ENCODE measurements at regions not wholly inside any gene's neighbourhood (a gene's known extent, or its start where the extent isn't known, plus 50 kb on each side); places are given as distances from the start of the nearest gene placed in this dataset.

DNA sequence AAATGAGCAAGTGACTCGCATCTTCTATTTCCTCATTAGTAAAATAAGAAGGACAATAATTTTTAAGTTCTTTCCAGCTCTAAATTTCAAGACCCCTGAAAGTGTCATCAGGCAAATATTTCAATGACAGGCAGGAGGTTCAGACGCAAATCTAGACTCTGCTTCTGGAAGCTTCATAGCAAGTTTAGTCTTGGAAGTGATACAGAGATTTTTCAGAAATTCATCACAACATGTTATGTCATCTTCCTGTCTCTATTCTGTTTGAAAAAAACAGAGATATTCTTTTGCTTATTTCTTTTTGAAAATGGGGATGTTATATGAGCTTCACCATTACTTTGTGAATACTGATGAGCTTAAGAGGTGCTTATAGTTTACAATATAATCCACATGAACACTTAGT is 74.0 kb downstream of the C3orf85 start:
- Histone ChIP-seq H3K27me3 (replicated peaks in 2 of 5; ENCODE audit: control insufficient read depth in 4 of 5, insufficient read depth in 5 of 5, low read length in 4 of 5) (no peaks in the 10 kb centered on the region), H3K27ac (ENCODE audit: insufficient read depth in 1 of 2, low read depth in 1 of 2, low read length in 2 of 2, poor library complexity in 1 of 2, severe bottlenecking in 2 of 2) (no peak overlapping the region), H3K4me3 (ENCODE audit: control insufficient read depth in 1 of 7, extremely low read depth in 1 of 7, insufficient read depth in 4 of 7, low read depth in 2 of 7, low read length in 6 of 7) (no peak overlapping the region), H3K36me3 (ENCODE audit: control insufficient read depth in 4 of 4, insufficient read depth in 4 of 4, low read length in 3 of 4) (no peaks in the 10 kb centered on the region), H3K4me1 (ENCODE audit: control extremely low read depth in 1 of 4, control insufficient read depth in 4 of 4, insufficient read depth in 4 of 4, low read length in 3 of 4) (no peaks in the 10 kb centered on the region), H3K9me3 (ENCODE audit: control extremely low read depth in 1 of 5, control insufficient read depth in 4 of 5, insufficient read depth in 2 of 5, low read depth in 1 of 5, low read length in 4 of 5) (no peaks in the 10 kb centered on the region)
- ChIA-PET CTCF (no interaction called here), POLR2A (no interaction called here)
- no CpG with 5 or more reads among the region's 2 CpGs for WGBS (ENCODE audit: insufficient coverage)
- no peak for DNase-seq

DNA sequence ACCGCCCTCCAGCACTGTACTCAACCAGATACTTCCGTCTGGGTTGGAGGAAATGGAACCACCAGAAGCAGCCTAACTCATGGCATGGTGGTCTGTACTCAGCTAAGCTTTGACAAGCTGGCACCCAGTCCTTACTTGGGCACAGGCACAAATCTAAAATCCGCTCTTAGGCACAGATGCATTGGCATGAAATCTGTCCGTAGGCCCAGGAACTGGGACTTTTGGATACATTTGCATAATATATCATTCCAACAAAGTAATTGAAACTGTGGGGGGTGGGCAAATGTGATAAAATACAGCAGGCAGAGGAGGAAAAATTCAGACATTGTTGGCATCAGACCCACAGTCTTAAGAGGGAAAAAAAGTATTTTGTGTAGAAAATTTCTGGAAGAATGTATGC is 75.4 kb downstream of the C3orf85 start:
- Histone ChIP-seq H3K36me3 (ENCODE audit: control insufficient read depth in 4 of 4, insufficient read depth in 4 of 4, low read length in 3 of 4) (no peaks in the 10 kb centered on the region), H3K4me1 (ENCODE audit: control extremely low read depth in 1 of 4, control insufficient read depth in 4 of 4, insufficient read depth in 4 of 4, low read length in 3 of 4) (no peaks in the 10 kb centered on the region), H3K27ac (ENCODE audit: insufficient read depth in 1 of 2, low read depth in 1 of 2, low read length in 2 of 2, poor library complexity in 1 of 2, severe bottlenecking in 2 of 2) (no peak overlapping the region), H3K27me3 (replicated peaks in 2 of 5; ENCODE audit: control insufficient read depth in 4 of 5, insufficient read depth in 5 of 5, low read length in 4 of 5) (no peaks in the 10 kb centered on the region), H3K9me3 (ENCODE audit: control extremely low read depth in 1 of 5, control insufficient read depth in 4 of 5, insufficient read depth in 2 of 5, low read depth in 1 of 5, low read length in 4 of 5) (peaks cover 0 to 2% (median 0%) of the 10 kb centered on the region in 5 experiments), H3K4me3 (ENCODE audit: control insufficient read depth in 1 of 7, extremely low read depth in 1 of 7, insufficient read depth in 4 of 7, low read depth in 2 of 7, low read length in 6 of 7) (no peak overlapping the region)
- CTCF ChIA-PET, result no interaction called here
- 83% methylated on average over 3 of the region's 4 CpGs for WGBS (ENCODE audit: insufficient coverage)
- DNase-seq, result peak in 1 of 3 donors; percentile 8
- POLR2A ChIA-PET, result no interaction called here

DNA sequence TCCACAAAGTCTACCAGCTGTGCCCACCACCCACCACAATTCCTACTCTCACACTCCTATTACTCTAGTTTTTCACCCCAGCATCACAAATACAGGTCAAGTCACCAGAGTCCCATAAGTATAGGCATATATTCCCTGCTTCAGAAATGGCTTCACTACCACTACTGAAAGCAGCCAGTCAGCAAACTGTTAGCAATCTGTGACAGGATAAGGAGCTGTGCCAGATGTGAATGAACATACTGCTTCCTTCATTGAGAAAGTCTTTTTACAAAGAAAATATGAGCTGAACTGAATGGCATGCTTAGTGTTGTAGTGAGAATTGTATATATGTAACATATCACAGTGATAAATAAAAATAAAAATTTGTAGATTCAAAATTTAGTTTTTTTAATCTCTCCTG is 76.8 kb downstream of the C3orf85 start:
- Histone ChIP-seq H3K4me1 (ENCODE audit: control extremely low read depth in 1 of 4, control insufficient read depth in 4 of 4, insufficient read depth in 4 of 4, low read length in 3 of 4) (no peaks in the 10 kb centered on the region), H3K27me3 (replicated peaks in 2 of 5; ENCODE audit: control insufficient read depth in 4 of 5, insufficient read depth in 5 of 5, low read length in 4 of 5) (no peaks in the 10 kb centered on the region), H3K36me3 (ENCODE audit: control insufficient read depth in 4 of 4, insufficient read depth in 4 of 4, low read length in 3 of 4) (no peaks in the 10 kb centered on the region), H3K4me3 (ENCODE audit: control insufficient read depth in 1 of 7, extremely low read depth in 1 of 7, insufficient read depth in 4 of 7, low read depth in 2 of 7, low read length in 6 of 7) (no peak overlapping the region), H3K27ac (ENCODE audit: insufficient read depth in 1 of 2, low read depth in 1 of 2, low read length in 2 of 2, poor library complexity in 1 of 2, severe bottlenecking in 2 of 2) (no peak overlapping the region), H3K9me3 (ENCODE audit: control extremely low read depth in 1 of 5, control insufficient read depth in 4 of 5, insufficient read depth in 2 of 5, low read depth in 1 of 5, low read length in 4 of 5) (peaks cover 0 to 2% (median 0%) of the 10 kb centered on the region in 5 experiments)
- peak in 1 of 3 donors; percentile 20 for DNase-seq
- POLR2A ChIA-PET, result no interaction called here
- CTCF ChIA-PET, result interaction anchor here (1.0 kb wide), 1 partner anchor 46 kb away, joined by 3 read pairs; no protein-coding TSS in a partner anchor

DNA sequence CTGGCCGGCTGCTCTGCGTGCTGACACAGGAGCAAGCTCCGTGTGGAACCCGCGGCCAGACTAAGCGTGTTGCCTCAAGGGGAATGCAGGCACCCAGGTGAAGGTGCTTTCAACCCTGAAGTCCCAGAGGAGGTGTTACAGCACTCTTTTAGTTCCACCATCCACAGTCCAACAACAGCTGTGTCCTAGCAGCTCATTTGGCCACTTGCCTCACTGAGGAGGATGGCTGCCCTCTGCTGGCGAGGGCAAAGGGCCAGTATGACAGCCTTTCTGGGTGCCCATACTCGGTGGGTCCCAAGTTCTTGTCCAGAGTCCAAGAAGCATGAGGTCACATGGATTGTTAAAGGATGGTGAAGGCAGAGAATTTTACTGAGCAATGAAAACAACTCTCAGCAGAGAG is 87.8 kb downstream of the C3orf85 start:
- Histone ChIP-seq H3K36me3 (ENCODE audit: control insufficient read depth in 4 of 4, insufficient read depth in 4 of 4, low read length in 3 of 4) (no peaks in the 10 kb centered on the region), H3K27me3 (replicated peaks in 2 of 5; ENCODE audit: control insufficient read depth in 4 of 5, insufficient read depth in 5 of 5, low read length in 4 of 5) (no peaks in the 10 kb centered on the region), H3K9me3 (ENCODE audit: control extremely low read depth in 1 of 5, control insufficient read depth in 4 of 5, insufficient read depth in 2 of 5, low read depth in 1 of 5, low read length in 4 of 5) (peaks cover 0 to under 1% (median 0%) of the 10 kb centered on the region in 5 experiments), H3K4me1 (ENCODE audit: control extremely low read depth in 1 of 4, control insufficient read depth in 4 of 4, insufficient read depth in 4 of 4, low read length in 3 of 4) (no peaks in the 10 kb centered on the region), H3K27ac (ENCODE audit: insufficient read depth in 1 of 2, low read depth in 1 of 2, low read length in 2 of 2, poor library complexity in 1 of 2, severe bottlenecking in 2 of 2) (no peak overlapping the region), H3K4me3 (ENCODE audit: control insufficient read depth in 1 of 7, extremely low read depth in 1 of 7, insufficient read depth in 4 of 7, low read depth in 2 of 7, low read length in 6 of 7) (no peak overlapping the region)
- POLR2A ChIA-PET, result no interaction called here
- DNase-seq, result no peak
- CTCF ChIA-PET, result no interaction called here
- 86% methylated on average over 8 of the region's 8 CpGs for WGBS (ENCODE audit: insufficient coverage)

DNA sequence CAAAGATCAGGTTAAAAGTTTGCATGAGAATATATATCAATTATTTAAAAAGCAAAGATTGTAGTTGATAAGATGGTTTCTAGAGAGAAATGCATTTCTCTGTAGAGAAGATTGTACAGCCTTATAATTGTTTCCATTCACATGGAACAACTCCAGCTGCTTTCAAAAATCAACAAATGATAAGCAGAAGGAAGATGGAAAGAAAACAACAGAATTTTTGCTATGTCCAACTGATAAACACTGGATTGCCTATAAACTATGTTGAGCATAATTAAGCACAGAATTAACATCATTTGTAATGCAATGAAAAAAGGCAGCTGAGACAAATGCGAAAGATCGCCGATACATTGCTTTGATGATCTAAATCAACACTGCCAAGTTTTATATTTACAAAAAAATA is 89.0 kb downstream of the C3orf85 start:
- Histone ChIP-seq H3K9me3 (ENCODE audit: control extremely low read depth in 1 of 5, control insufficient read depth in 4 of 5, insufficient read depth in 2 of 5, low read depth in 1 of 5, low read length in 4 of 5) (no peaks in the 10 kb centered on the region), H3K4me1 (ENCODE audit: control extremely low read depth in 1 of 4, control insufficient read depth in 4 of 4, insufficient read depth in 4 of 4, low read length in 3 of 4) (no peaks in the 10 kb centered on the region), H3K27me3 (replicated peaks in 2 of 5; ENCODE audit: control insufficient read depth in 4 of 5, insufficient read depth in 5 of 5, low read length in 4 of 5) (no peaks in the 10 kb centered on the region), H3K4me3 (ENCODE audit: control insufficient read depth in 1 of 7, extremely low read depth in 1 of 7, insufficient read depth in 4 of 7, low read depth in 2 of 7, low read length in 6 of 7) (no peak overlapping the region), H3K36me3 (ENCODE audit: control insufficient read depth in 4 of 4, insufficient read depth in 4 of 4, low read length in 3 of 4) (no peaks in the 10 kb centered on the region), H3K27ac (ENCODE audit: insufficient read depth in 1 of 2, low read depth in 1 of 2, low read length in 2 of 2, poor library complexity in 1 of 2, severe bottlenecking in 2 of 2) (no peak overlapping the region)
- POLR2A ChIA-PET, result no interaction called here
- WGBS (ENCODE audit: insufficient coverage), result 50% methylated on average over 2 of the region's 3 CpGs
- no peak for DNase-seq
- CTCF ChIA-PET, result no interaction called here

DNA sequence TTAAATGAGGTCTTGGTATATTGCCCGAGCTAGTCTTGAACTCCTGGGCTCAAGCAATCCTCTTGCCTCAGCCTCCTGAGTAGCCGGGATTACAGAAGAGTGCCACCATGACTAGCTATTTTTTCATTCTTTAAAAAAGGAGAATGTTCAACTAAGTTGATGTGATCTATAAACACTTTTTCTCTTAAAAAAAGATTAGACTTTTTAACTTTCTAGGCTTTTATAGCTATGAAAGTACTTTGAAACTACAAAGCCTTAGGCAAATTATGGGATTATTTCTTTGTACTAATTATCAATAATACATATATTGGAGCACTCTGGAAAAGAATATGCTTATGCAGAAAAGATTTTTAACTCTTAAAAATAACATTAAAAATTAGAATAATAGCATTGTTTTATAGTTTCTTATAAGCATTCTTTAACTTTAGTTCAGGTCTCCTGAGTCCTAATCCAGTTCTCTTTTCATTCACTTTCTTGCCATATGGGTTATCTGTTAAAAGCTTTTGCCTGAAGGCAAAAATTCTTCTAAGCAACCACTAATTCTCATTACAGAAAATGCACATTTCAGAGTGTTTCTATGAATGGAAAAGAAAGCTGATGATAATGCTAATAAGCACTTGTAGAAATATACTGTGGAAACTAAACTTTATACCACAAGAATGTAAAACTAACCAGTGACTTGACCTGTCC is 87.8 kb downstream of the DPPA2 start:
- no peak for DNase-seq
- no peak overlapping the region for H3K27ac ChIP-seq (ENCODE audit: insufficient read depth in 1 of 2, low read depth in 1 of 2, low read length in 2 of 2, poor library complexity in 1 of 2, severe bottlenecking in 2 of 2)
- H3K9me3 ChIP-seq (ENCODE audit: control extremely low read depth in 1 of 5, control insufficient read depth in 4 of 5, insufficient read depth in 2 of 5, low read depth in 1 of 5, low read length in 4 of 5), result peaks cover 0 to 7% (median 0%) of the 10 kb centered on the region in 5 experiments
- H3K36me3 ChIP-seq (ENCODE audit: control insufficient read depth in 4 of 4, insufficient read depth in 4 of 4, low read length in 3 of 4), result no peaks in the 10 kb centered on the region
- ChIA-PET CTCF (no interaction called here), POLR2A (no interaction called here)
- H3K27me3 ChIP-seq (replicated peaks in 2 of 5; ENCODE audit: control insufficient read depth in 4 of 5, insufficient read depth in 5 of 5, low read length in 4 of 5), result no peaks in the 10 kb centered on the region
- H3K4me1 ChIP-seq (ENCODE audit: control extremely low read depth in 1 of 4, control insufficient read depth in 4 of 4, insufficient read depth in 4 of 4, low read length in 3 of 4), result no peaks in the 10 kb centered on the region
- WGBS (ENCODE audit: insufficient coverage), result no CpG with 5 or more reads among the region's 2 CpGs
- H3K4me3 ChIP-seq (ENCODE audit: control insufficient read depth in 1 of 7, extremely low read depth in 1 of 7, insufficient read depth in 4 of 7, low read depth in 2 of 7, low read length in 6 of 7), result no peak overlapping the region

DNA sequence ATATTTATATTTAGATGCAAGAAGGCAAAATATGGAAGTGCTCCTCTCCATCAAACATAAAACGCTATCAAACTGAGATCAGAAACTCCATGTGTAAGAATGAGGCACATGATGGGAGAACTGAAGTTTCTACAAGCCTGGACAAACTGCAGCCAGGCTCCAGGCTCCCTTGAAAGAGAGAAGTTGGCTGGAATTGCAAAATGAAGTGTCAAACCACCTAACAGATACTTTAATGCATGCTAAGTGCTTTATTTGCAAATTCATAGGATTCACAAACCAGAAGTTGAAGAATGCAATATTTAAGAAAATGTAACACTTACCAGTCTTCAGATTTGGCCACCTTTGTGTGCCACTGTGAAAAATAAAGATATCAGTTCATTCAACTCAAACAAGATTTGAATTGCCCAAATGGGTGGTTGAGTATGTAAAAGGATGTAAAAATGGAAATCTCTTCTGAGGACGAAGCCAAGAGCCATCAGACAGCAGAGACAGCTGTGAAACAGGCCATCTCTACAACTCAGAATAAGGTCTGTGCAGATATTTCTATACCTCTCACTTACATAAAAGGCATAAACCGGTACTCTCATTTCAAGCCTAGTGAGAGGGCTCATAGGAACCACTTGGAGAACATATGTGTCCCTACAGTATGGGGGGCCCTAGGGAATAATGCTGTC is 87.0 kb downstream of the DPPA2 start:
- Histone ChIP-seq H3K4me1 (ENCODE audit: control extremely low read depth in 1 of 4, control insufficient read depth in 4 of 4, insufficient read depth in 4 of 4, low read length in 3 of 4) (no peaks in the 10 kb centered on the region), H3K27me3 (replicated peaks in 2 of 5; ENCODE audit: control insufficient read depth in 4 of 5, insufficient read depth in 5 of 5, low read length in 4 of 5) (no peaks in the 10 kb centered on the region), H3K27ac (ENCODE audit: insufficient read depth in 1 of 2, low read depth in 1 of 2, low read length in 2 of 2, poor library complexity in 1 of 2, severe bottlenecking in 2 of 2) (no peak overlapping the region), H3K9me3 (ENCODE audit: control extremely low read depth in 1 of 5, control insufficient read depth in 4 of 5, insufficient read depth in 2 of 5, low read depth in 1 of 5, low read length in 4 of 5) (peaks cover 0 to 7% (median 0%) of the 10 kb centered on the region in 5 experiments), H3K4me3 (ENCODE audit: control insufficient read depth in 1 of 7, extremely low read depth in 1 of 7, insufficient read depth in 4 of 7, low read depth in 2 of 7, low read length in 6 of 7) (no peak overlapping the region), H3K36me3 (ENCODE audit: control insufficient read depth in 4 of 4, insufficient read depth in 4 of 4, low read length in 3 of 4) (no peaks in the 10 kb centered on the region)
- 100% methylated on average over 1 of the region's 3 CpGs for WGBS (ENCODE audit: insufficient coverage)
- CTCF ChIA-PET, result no interaction called here
- POLR2A ChIA-PET, result no interaction called here
- DNase-seq, result no peak

All from common myeloid progenitor, CD34-positive (primary cell).